Mesendoderm (in vitro differentiated cells): ENCODE measurements at regions not wholly inside any gene's neighbourhood (a gene's known extent, or its start where the extent isn't known, plus 50 kb on each side); places are given as distances from the start of the nearest gene placed in this dataset.

Source experiments
- DNase-seq: peaks from one replicate; pipeline ENCODE4 v3.0.0; 2013
- H2AK5ac ChIP-seq: 2 replicates; pipeline ENCODE4 v1.6.1; 2013; ENCODE audit warnings: low read length, inconsistent platforms
- H2BK120ac ChIP-seq: 2 replicates; pipeline ENCODE4 v1.6.1; 2013; ENCODE audit warnings: low read depth, mild to moderate bottlenecking, low read length, moderate library complexity, mixed read lengths
- H2BK15ac ChIP-seq: replicated peaks from 2 replicates; pipeline ENCODE4 v1.6.1; 2013; ENCODE audit warnings: low read depth, mild to moderate bottlenecking, moderate library complexity
- H2BK5ac ChIP-seq: 2 replicates; pipeline ENCODE4 v1.6.1; 2013; ENCODE audit warnings: low read length, inconsistent platforms
- H3K18ac ChIP-seq: 2 replicates; pipeline ENCODE4 v1.6.1; 2013; ENCODE audit warnings: mild to moderate bottlenecking, low read length, mixed read lengths
- H3K23ac ChIP-seq: one replicate; pipeline ENCODE4 v1.6.1; 2013; ENCODE audit warnings: low read length
- H3K27ac ChIP-seq: 2 replicates; pipeline ENCODE4 v1.5.1; 2013; ENCODE audit warnings: low read depth, mild to moderate bottlenecking, inconsistent platforms, low read length, moderate library complexity
- H3K27me3 ChIP-seq: 2 replicates; pipeline ENCODE4 v1.6.1; 2013; ENCODE audit warnings: low read length, control low read depth, mild to moderate bottlenecking, inconsistent platforms; ENCODE audit not compliant: insufficient read depth, poor library complexity
- H3K36me3 ChIP-seq: 2 replicates; pipeline ENCODE4 v1.6.1; 2013; ENCODE audit warnings: low read length, inconsistent platforms; ENCODE audit not compliant: control insufficient read depth, insufficient read depth
- H3K4ac ChIP-seq: one replicate; pipeline ENCODE4 v1.6.1; 2013; ENCODE audit warnings: low read depth, mild to moderate bottlenecking, low read length, moderate library complexity
- H3K4me1 ChIP-seq: 2 replicates; pipeline ENCODE4 v1.6.1; 2013; ENCODE audit warnings: low read depth, low read length, inconsistent platforms; ENCODE audit not compliant: control insufficient read depth
- H3K4me2 ChIP-seq: 2 replicates; pipeline ENCODE4 v1.6.1; 2013; ENCODE audit warnings: low read length
- H3K4me3 ChIP-seq: 2 replicates; pipeline ENCODE4 v1.5.1; 2013; ENCODE audit warnings: mild to moderate bottlenecking, low read length
- H3K56ac ChIP-seq: one replicate; pipeline ENCODE4 v1.6.1; 2013; ENCODE audit warnings: low read length
- H3K79me1 ChIP-seq: 2 replicates; pipeline ENCODE4 v1.6.1; 2013; ENCODE audit warnings: low read length, inconsistent platforms
- H3K79me2 ChIP-seq: 2 replicates; pipeline ENCODE4 v1.6.1; 2013; ENCODE audit warnings: mild to moderate bottlenecking, low read length; ENCODE audit not compliant: control insufficient read depth, insufficient read depth
- H3K9ac ChIP-seq: 2 replicates; pipeline ENCODE4 v1.6.1; 2013; ENCODE audit warnings: low read length, inconsistent platforms
- H4K5ac ChIP-seq: one replicate; pipeline ENCODE4 v1.6.1; 2013; ENCODE audit warnings: low read length
- H4K8ac ChIP-seq: one replicate; pipeline ENCODE4 v1.6.1; 2013; ENCODE audit warnings: low read depth, mild to moderate bottlenecking, control low read depth, low read length, moderate library complexity
- WGBS: extraction: QIAGEN DNeasy Blood & Tissue Kit; methylation state at CpG from one replicate; pipeline ENCODE4 v1.1.7; 2013; ENCODE audit warnings: low lambda C conversion rate, missing lambda C conversion rate; ENCODE audit not compliant: insufficient coverage; ENCODE audit errors: extremely low coverage; 5-methylcytosine and 5-hydroxymethylcytosine counted together

DNA sequence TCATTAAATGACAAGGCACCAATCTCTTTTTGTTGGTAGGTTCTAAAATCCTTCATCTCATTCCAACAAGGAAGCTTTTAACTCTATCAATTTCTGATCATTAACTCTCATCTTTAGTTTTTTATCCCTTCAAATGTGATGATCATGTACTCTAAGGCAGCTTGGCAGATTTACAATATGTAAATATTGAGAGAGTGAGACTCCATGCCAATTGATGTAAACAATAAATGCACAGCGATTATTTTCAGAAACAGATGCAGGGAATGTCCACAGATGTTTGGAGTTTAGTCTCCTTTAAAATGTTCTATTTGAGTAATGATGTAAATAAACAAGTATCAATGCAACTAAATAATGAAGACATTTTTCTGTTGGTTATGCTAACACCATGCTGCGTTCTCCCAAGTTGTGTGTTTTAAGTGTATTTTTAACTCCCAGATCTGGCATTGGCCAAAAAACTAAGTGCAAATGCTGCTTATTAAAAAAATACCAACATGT is 213.8 kb downstream of the AHR start:
- Histone ChIP-seq H2BK120ac (no peak overlapping the region), H2BK15ac (no peak overlapping the region), H3K23ac (no peak overlapping the region), H4K8ac (no peak overlapping the region), H3K79me1 (no peaks in the 10 kb centered on the region), H4K5ac (no peak overlapping the region), H3K56ac (no peak overlapping the region), H3K4me1 (no peaks in the 10 kb centered on the region), H3K27ac (no peak overlapping the region), H3K36me3 (no peaks in the 10 kb centered on the region), H3K79me2 (no peaks in the 10 kb centered on the region), H3K4ac (no peak overlapping the region), H3K4me2 (no peak overlapping the region), H3K18ac (no peak overlapping the region), H2BK5ac (no peak overlapping the region), H3K9ac (no peak overlapping the region), H3K4me3 (no peak overlapping the region), H3K27me3 (no peaks in the 10 kb centered on the region), H2AK5ac (no peak overlapping the region)
- no CpG with 5 or more reads among the region's 2 CpGs for WGBS
- DNase-seq: no peak

DNA sequence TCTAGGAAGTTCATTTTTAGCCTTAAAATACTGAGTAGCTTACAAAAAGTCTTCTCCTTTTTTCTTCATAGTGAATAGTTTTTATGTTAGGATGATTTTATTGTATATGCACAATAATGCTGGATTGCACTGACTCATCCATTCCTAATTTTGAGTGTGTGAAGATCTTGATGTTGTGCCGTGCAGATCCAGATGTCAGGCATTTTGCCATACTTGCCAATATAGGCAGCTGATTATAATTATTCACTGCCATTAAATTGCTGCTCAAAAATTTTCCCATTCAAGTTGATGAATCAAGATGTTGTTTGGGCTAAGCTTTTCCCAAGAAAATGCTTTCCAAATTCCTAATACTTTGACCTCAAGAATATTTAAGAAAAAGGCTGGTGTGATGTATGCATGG is 218.3 kb downstream of the AHR start:
- Histone ChIP-seq H3K4me1 (no peaks in the 10 kb centered on the region), H3K36me3 (no peaks in the 10 kb centered on the region), H3K18ac (no peak overlapping the region), H3K4me2 (no peak overlapping the region), H4K8ac (no peak overlapping the region), H2BK5ac (no peak overlapping the region), H3K23ac (no peak overlapping the region), H4K5ac (no peak overlapping the region), H3K9ac (no peak overlapping the region), H2BK120ac (no peak overlapping the region), H2AK5ac (no peak overlapping the region), H3K4ac (no peak overlapping the region), H3K79me1 (no peaks in the 10 kb centered on the region), H3K27me3 (no peaks in the 10 kb centered on the region), H3K4me3 (no peak overlapping the region), H3K56ac (no peak overlapping the region), H3K79me2 (no peaks in the 10 kb centered on the region), H2BK15ac (no peak overlapping the region), H3K27ac (no peak overlapping the region)
- no peak for DNase-seq
- no CpG with 5 or more reads among the region's 1 CpG for WGBS

DNA sequence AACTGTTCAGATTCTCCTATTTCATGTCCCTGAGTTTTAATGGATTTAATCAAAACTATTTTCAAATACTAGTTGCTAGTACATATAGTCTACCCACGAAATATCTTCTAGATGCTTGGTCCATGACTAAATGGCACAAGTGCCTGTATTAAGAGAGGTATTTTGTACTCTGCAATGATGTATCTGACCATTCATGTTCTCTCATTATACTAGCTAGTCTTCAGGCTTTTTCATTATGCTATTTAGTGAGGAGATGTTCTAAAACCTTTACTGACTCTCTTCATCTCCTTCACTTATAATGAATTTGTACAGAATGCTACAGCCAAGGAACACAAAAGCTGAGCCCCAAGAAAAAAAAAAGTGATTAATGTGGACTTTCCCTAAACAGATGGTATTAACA is 222.5 kb downstream of the AHR start:
- Histone ChIP-seq H3K4me3 (no peak overlapping the region), H3K27me3 (no peaks in the 10 kb centered on the region), H3K4me1 (no peaks in the 10 kb centered on the region), H2AK5ac (no peak overlapping the region), H3K18ac (no peak overlapping the region), H4K5ac (no peak overlapping the region), H3K79me1 (no peaks in the 10 kb centered on the region), H2BK15ac (no peak overlapping the region), H3K36me3 (no peaks in the 10 kb centered on the region), H2BK120ac (no peak overlapping the region), H2BK5ac (no peak overlapping the region), H3K23ac (no peak overlapping the region), H3K4me2 (no peak overlapping the region), H3K56ac (no peak overlapping the region), H3K79me2 (no peaks in the 10 kb centered on the region), H3K9ac (no peak overlapping the region), H3K27ac (no peak overlapping the region), H4K8ac (no peak overlapping the region), H3K4ac (no peak overlapping the region)
- WGBS: no CpG with 5 or more reads among the region's 1 CpG
- DNase-seq: no peak

DNA sequence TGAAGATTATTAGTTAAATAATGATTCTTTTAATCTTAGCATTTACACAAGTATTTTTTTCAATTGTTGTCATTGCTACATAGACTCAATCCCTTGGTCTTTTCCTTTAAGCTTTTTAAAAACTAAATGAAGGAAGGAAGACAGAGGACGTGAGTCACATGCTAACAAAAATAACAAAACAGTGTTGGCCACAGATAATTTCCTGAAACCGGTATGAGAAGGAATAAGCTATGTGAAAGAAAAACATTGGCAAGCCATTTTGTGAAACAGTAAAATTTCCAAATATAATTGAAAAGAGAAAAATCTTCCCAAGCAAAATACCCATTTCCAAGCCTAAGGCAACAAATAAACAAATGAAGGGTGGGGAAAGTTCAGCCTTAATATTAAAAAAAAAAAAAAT is 223.0 kb downstream of the AHR start:
- H3K4me2 ChIP-seq: no peak overlapping the region
- H3K56ac ChIP-seq: no peak overlapping the region
- H3K4ac ChIP-seq: no peak overlapping the region
- H2BK120ac ChIP-seq: no peak overlapping the region
- no peak overlapping the region for H2BK15ac ChIP-seq
- H3K23ac ChIP-seq: no peak overlapping the region
- H3K4me3 ChIP-seq: no peak overlapping the region
- no peaks in the 10 kb centered on the region for H3K79me1 ChIP-seq
- DNase-seq: no peak
- no peak overlapping the region for H3K27ac ChIP-seq
- no peak overlapping the region for H2BK5ac ChIP-seq
- no peak overlapping the region for H4K5ac ChIP-seq
- H3K4me1 ChIP-seq: no peaks in the 10 kb centered on the region
- H3K79me2 ChIP-seq: no peaks in the 10 kb centered on the region
- H3K18ac ChIP-seq: no peak overlapping the region
- H3K36me3 ChIP-seq: no peaks in the 10 kb centered on the region
- H4K8ac ChIP-seq: no peak overlapping the region
- H2AK5ac ChIP-seq: no peak overlapping the region
- WGBS: no CpG with 5 or more reads among the region's 2 CpGs
- no peak overlapping the region for H3K9ac ChIP-seq
- no peaks in the 10 kb centered on the region for H3K27me3 ChIP-seq

DNA sequence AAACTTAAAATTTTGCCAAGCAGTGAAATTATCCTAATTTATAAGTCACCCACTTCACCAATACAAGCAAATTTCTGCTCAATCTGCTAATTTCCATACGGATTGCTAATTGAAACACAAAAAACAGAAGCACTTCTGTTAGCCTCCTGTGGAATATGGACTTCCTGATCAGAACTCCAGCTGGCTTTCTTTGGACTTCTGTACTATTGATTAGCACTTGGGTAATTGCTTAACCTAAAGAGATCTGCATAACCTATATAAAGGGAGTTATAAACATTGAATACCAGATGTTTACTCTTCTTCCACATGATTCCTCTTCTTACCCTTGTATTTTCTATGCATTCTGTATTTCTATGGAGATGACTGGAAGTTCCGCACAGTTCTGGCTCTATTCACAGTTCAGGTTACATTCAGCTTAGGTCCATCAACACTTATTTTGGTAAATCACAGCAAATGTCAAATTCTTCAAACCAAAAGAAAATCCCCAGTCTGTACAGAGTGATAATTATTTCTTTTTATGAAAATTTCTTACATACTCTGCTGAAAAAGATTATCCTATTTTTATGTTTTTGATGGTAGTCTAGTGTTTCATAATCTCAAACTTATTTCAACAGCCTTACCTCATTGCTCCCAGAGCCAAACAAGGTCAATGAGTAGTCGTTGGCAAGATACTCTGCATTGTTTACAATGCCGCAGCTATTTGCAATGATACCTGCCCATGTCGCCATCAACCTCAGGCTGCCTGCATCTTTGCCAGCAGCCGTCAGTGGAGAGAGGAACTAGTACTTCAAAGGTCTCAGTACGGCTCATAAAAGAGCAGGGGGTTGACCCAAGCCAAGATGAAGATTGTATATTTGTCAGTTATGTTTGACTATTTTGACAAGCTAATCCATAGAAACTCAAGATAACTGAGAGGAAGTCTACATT is 225.6 kb downstream of the AHR start:
- H3K4me3 ChIP-seq: no peak overlapping the region
- H2BK5ac ChIP-seq: no peak overlapping the region
- no peak for DNase-seq
- no peak overlapping the region for H4K5ac ChIP-seq
- no peaks in the 10 kb centered on the region for H3K79me2 ChIP-seq
- H3K36me3 ChIP-seq: no peaks in the 10 kb centered on the region
- no peaks in the 10 kb centered on the region for H3K27me3 ChIP-seq
- no peak overlapping the region for H3K9ac ChIP-seq
- no peak overlapping the region for H3K4ac ChIP-seq
- H4K8ac ChIP-seq: no peak overlapping the region
- no peak overlapping the region for H3K4me2 ChIP-seq
- no peak overlapping the region for H2BK15ac ChIP-seq
- no peak overlapping the region for H3K23ac ChIP-seq
- no peak overlapping the region for H3K27ac ChIP-seq
- H3K79me1 ChIP-seq: no peaks in the 10 kb centered on the region
- WGBS: no CpG with 5 or more reads among the region's 7 CpGs
- no peak overlapping the region for H3K56ac ChIP-seq
- H3K18ac ChIP-seq: no peak overlapping the region
- H2AK5ac ChIP-seq: no peak overlapping the region
- no peaks in the 10 kb centered on the region for H3K4me1 ChIP-seq
- no peak overlapping the region for H2BK120ac ChIP-seq
